ENCODE measurements at regions not wholly inside any gene's neighbourhood (a gene's known extent, or its start where the extent isn't known, plus 50 kb on each side); places are given as distances from the start of the nearest gene placed in this dataset.

GRCh38 chr11:115919341-115920091 is 415.3 kb upstream of the CADM1 start:
- no peak for TF ChIP-seq POLR2A (IDR thresholded peaks at IDR 0.05)
- TF ChIP-seq, protein P1, sequence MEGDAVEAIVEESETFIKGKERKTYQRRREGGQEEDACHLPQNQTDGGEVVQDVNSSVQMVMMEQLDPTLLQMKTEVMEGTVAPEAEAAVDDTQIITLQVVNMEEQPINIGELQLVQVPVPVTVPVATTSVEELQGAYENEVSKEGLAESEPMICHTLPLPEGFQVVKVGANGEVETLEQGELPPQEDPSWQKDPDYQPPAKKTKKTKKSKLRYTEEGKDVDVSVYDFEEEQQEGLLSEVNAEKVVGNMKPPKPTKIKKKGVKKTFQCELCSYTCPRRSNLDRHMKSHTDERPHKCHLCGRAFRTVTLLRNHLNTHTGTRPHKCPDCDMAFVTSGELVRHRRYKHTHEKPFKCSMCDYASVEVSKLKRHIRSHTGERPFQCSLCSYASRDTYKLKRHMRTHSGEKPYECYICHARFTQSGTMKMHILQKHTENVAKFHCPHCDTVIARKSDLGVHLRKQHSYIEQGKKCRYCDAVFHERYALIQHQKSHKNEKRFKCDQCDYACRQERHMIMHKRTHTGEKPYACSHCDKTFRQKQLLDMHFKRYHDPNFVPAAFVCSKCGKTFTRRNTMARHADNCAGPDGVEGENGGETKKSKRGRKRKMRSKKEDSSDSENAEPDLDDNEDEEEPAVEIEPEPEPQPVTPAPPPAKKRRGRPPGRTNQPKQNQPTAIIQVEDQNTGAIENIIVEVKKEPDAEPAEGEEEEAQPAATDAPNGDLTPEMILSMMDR (IDR thresholded peaks at IDR 0.05), result no peak
